Stimulated activated CD4-positive, alpha-beta T cell treated with anti-CD3 and anti-CD28 coated beads, Interleukin-2, amount 100 ng/mL, for 48 hours (primary cell): ENCODE measurements at regions not wholly inside any gene's neighbourhood (a gene's known extent, or its start where the extent isn't known, plus 50 kb on each side); places are given as distances from the start of the nearest gene placed in this dataset.

Experiments used
- DNase-seq, 2 donors: peaks; one replicate each; pipeline ENCODE4 v3.0.0-alpha.2; 2020

DNA sequence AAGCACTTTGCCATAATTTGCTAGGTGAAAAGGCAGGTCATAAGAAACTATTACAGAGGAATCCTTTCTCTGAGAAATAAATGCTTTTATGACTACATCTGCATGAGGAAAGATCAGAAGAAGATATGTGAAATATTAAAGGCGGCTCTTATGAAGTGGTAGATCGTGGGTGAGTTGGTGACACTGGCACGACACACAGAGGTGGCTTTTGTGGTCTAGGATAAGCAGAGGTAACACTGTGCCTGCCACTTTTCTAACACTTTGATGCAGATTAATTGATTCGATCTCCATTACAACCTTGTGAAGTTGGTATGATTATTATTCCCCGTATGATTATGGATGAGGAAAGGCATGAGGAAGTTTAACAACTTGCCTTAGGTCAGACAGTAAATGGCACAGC lies 60.0 kb upstream of the ELK3 start:
- DNase-seq: no peak

GRCh38 chr12:96136161-96136560 lies 58.0 kb upstream of the ELK3 start:
- DNase-seq: no peak

DNA sequence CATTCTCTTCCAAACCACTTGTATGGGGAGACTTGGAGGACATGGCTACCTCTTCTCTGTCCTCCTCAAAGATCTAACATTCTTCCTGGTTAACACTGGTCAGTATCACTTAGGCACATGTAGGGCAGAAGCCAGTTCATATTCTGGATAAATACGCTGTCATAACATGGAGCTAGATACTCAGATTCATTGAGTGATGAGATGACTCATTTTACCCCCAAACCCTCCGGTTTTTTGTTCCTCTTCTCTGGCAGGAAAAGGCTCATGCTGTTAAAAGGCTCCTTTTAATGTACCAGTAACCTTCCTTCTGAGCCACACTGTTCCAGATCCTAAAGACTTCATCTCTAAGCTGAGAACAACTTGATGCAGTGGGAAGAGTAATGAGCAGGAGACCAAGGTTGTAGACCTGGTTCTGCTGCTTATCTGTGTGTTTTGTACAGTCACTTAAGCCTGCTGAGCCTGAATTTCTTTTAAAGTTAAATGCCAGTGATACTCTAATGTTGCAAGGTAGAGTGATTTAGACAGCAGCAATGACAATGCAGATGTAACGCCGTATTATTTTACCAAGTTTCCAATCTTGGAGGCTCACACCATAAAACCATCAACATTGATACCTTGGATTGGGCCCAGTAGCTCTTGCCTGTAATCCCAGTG lies 57.3 kb upstream of the ELK3 start:
- no peak for DNase-seq

- no peak for DNase-seq
Measured at GRCh38 chr12:96140174-96140573, 54.0 kb upstream of the ELK3 start.

GRCh38 chr12:96141216-96141912 lies 52.8 kb upstream of the ELK3 start:
- DNase-seq: no peak

GRCh38 chr12:96143392-96143791 lies 50.8 kb upstream of the ELK3 start:
- DNase-seq: no peak

GRCh38 chr12:96143827-96144565 lies 50.2 kb upstream of the ELK3 start:
- no peak for DNase-seq
